ENCODE measurements at regions not wholly inside any gene's neighbourhood (a gene's known extent, or its start where the extent isn't known, plus 50 kb on each side); places are given as distances from the start of the nearest gene placed in this dataset.

- ATAC-seq (no peak), DNase-seq (no peak)
- Histone ChIP-seq H3K9me3 (no peaks in the 10 kb centered on the region), H3K36me3 (no peaks in the 10 kb centered on the region), H3K4me3 (no peak overlapping the region), H3K27me3 (no peaks in the 10 kb centered on the region), H3K4me1 (no peaks in the 10 kb centered on the region), H3K27ac (no peak overlapping the region)
- TF ChIP-seq CTCF (IDR thresholded peaks at IDR 0.05) = no peak
- TF ChIP-seq POLR2A (IDR thresholded peaks at IDR 0.05) = no peak
- intact Hi-C loops (cut with DNase I) = no loop called here
- WGBS (ENCODE audit: insufficient coverage, low coverage, low lambda C conversion rate, missing lambda C conversion rate) = 42% methylated on average over 9 of the region's 14 CpGs
Observed at GRCh38 chr5:171524466-171524865, 105.0 kb downstream of the FGF18 start.

GRCh38 chr5:171525085-171525484, 105.6 kb downstream of the FGF18 start:
- Histone ChIP-seq H3K36me3 (no peaks in the 10 kb centered on the region), H3K4me3 (no peak overlapping the region), H3K27me3 (no peaks in the 10 kb centered on the region), H3K27ac (no peak overlapping the region), H3K9me3 (no peaks in the 10 kb centered on the region), H3K4me1 (no peaks in the 10 kb centered on the region)
- intact Hi-C loops (cut with DNase I) = no loop called here
- no peak for TF ChIP-seq POLR2A (IDR thresholded peaks at IDR 0.05)
- no peak for TF ChIP-seq CTCF (IDR thresholded peaks at IDR 0.05)
- ATAC-seq (no peak), DNase-seq (no peak)
- WGBS (ENCODE audit: insufficient coverage, low coverage, low lambda C conversion rate, missing lambda C conversion rate) = 0% methylated on average over 2 of the region's 4 CpGs

GRCh38 chr5:171528036-171528435, 108.6 kb downstream of the FGF18 start:
- H3K36me3 ChIP-seq = no peaks in the 10 kb centered on the region
- no peak overlapping the region for H3K27ac ChIP-seq
- no peak for DNase-seq
- no peak for TF ChIP-seq POLR2A (IDR thresholded peaks at IDR 0.05)
- no peak for TF ChIP-seq CTCF (IDR thresholded peaks at IDR 0.05)
- H3K4me1 ChIP-seq = no peaks in the 10 kb centered on the region
- 72% methylated on average over 4 of the region's 9 CpGs for WGBS (ENCODE audit: insufficient coverage, low coverage, low lambda C conversion rate, missing lambda C conversion rate)
- intact Hi-C loops (cut with DNase I) = no loop called here
- ATAC-seq = no peak
- H3K27me3 ChIP-seq = no peaks in the 10 kb centered on the region
- no peak overlapping the region for H3K4me3 ChIP-seq
- H3K9me3 ChIP-seq = no peaks in the 10 kb centered on the region

- DNase-seq = peak in 1 of 3 donors; percentile 27
- ATAC-seq = no peak
- intact Hi-C loops (cut with DNase I) = no loop called here
- Histone ChIP-seq H3K27ac (no peak overlapping the region), H3K27me3 (no peaks in the 10 kb centered on the region), H3K9me3 (no peaks in the 10 kb centered on the region), H3K4me1 (no peaks in the 10 kb centered on the region), H3K4me3 (no peak overlapping the region), H3K36me3 (no peaks in the 10 kb centered on the region)
- TF ChIP-seq POLR2A (IDR thresholded peaks at IDR 0.05) (no peak), CTCF (IDR thresholded peaks at IDR 0.05) (no peak)
- WGBS (ENCODE audit: insufficient coverage, low coverage, low lambda C conversion rate, missing lambda C conversion rate) = 85% methylated on average over 6 of the region's 19 CpGs
Observed at GRCh38 chr5:171528865-171529614, 109.6 kb downstream of the FGF18 start.

Data from right lobe of liver (tissue), 6 donors.